ENCODE measurements at regions not wholly inside any gene's neighbourhood (a gene's known extent, or its start where the extent isn't known, plus 50 kb on each side); places are given as distances from the start of the nearest gene placed in this dataset.
A peak's percentile ranks its signal among the peaks of the same experiment; 100 is the strongest.

DNA sequence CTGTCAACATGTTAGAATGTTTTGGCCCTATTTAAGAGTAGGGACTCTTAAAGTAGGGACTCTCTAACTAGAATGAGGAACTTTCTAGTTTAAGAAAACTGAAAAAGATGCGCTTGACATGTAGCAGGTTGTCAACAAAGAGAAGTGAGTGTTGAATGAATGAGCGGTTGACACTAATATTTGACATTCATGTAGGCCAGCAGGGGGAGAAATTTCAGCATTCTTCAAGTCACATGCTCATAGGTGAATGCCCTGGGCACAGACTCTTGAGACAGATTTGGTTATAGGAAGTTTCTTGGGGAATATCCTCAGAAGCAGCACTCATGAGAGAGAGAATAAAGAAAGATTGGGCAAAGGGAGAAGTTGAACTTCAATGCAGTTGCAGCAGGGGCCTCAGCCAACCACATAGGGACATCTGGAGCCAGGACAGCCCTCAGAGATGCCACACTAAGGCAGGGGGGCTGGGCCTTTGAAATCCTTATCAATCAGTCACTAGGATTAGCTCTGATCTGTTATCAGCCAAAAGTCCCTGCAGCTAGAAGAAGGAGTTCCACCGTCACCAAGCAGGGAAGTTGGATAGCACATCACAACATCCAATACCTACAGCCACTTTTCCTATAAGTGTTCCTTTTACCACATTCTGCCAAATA is 145.1 kb upstream of the FKBP1C start:
- TF ChIP-seq, protein P1, sequence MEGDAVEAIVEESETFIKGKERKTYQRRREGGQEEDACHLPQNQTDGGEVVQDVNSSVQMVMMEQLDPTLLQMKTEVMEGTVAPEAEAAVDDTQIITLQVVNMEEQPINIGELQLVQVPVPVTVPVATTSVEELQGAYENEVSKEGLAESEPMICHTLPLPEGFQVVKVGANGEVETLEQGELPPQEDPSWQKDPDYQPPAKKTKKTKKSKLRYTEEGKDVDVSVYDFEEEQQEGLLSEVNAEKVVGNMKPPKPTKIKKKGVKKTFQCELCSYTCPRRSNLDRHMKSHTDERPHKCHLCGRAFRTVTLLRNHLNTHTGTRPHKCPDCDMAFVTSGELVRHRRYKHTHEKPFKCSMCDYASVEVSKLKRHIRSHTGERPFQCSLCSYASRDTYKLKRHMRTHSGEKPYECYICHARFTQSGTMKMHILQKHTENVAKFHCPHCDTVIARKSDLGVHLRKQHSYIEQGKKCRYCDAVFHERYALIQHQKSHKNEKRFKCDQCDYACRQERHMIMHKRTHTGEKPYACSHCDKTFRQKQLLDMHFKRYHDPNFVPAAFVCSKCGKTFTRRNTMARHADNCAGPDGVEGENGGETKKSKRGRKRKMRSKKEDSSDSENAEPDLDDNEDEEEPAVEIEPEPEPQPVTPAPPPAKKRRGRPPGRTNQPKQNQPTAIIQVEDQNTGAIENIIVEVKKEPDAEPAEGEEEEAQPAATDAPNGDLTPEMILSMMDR (IDR thresholded peaks at IDR 0.05; ENCODE audit: borderline replicate concordance, insufficient read depth, low read depth, low read length): peak; percentile 2; the same call in 1 of the 2 replicates

GRCh38 chr6:63094947-63095346 is 116.3 kb upstream of the FKBP1C start:
- TF ChIP-seq, protein P1 (IDR thresholded peaks at IDR 0.05; ENCODE audit: borderline replicate concordance, insufficient read depth, low read depth, low read length): no peak
- no peak overlapping the region for H3K4me3 ChIP-seq (ENCODE audit: low read depth, low read length)

More for the DNA sequence above, 145.1 kb upstream of the FKBP1C start:
- H3K4me3 ChIP-seq (ENCODE audit: low read depth, low read length): no peak overlapping the region

GRCh38 chr6:63097222-63097621 is 114.0 kb upstream of the FKBP1C start:
- TF ChIP-seq, protein P1 (IDR thresholded peaks at IDR 0.05; ENCODE audit: borderline replicate concordance, insufficient read depth, low read depth, low read length): no peak
- H3K4me3 ChIP-seq (ENCODE audit: low read depth, low read length): no peak overlapping the region

- TF ChIP-seq, protein P1 (IDR thresholded peaks at IDR 0.05; ENCODE audit: borderline replicate concordance, insufficient read depth, low read depth, low read length): no peak
- no peak overlapping the region for H3K4me3 ChIP-seq (ENCODE audit: low read depth, low read length)
Observed at GRCh38 chr6:63098789-63099188, 112.5 kb upstream of the FKBP1C start.

DNA sequence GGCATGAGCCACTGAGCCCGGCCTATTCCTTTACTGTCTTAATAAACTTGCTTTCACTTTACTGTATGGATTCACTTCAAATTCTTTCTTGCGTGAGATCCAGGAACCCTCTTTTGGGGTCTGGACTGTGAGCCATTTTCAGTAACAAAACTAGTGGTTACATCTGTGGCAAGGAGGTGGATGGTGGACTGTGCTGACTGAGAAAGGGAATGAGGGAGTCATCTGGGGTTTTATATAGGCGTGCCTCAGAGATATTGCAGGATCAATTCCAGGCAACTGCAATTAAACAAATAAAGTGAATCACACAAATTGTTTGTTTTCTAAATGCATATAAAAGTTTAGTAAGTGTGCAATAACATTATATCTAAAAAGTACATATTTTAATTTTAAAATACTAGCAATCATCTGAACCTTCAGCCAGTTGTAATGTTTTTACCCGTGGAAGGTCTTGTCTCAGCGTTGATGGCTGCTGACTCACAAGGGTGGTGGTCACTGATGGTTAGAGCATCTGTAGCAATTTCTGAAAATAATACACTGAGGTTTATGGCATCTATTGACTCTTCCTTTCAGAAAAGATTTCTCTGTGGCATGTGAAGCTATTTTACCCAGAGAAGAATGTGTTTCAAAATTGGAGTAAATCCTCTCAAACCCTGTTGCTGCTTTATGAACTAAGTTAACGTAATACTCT is 111.4 kb upstream of the FKBP1C start:
- H3K4me3 ChIP-seq (ENCODE audit: low read depth, low read length): no peak overlapping the region
- TF ChIP-seq, protein P1 (IDR thresholded peaks at IDR 0.05; ENCODE audit: borderline replicate concordance, insufficient read depth, low read depth, low read length): no peak

DNA sequence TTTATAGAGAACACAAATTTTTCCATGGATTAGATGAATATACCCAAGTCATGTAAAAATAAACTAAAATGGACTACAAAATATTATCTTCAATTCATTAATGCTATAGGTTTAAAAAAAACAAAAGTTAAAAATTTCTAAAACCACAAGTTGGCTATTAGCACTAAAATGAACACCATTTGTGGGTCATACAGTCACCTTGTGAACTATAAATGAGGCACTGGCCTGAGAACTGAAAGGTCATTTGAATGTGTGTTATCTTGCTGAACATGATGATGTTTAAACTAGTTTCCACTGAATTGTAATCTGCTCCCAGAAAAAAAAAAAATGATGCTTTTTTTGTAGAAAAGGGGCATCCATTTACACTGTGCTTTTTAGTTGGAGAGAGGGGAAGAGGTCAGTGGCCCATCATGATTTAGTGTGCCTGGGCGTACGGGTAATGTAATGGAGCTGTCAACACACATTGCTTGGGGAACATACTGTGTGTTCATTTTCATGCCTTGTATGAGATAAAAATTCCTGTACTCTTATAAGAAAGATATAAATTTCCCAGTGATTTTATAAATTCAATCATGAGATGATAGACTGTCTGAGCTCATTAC is 96.6 kb upstream of the FKBP1C start:
- TF ChIP-seq, protein P1 (IDR thresholded peaks at IDR 0.05; ENCODE audit: borderline replicate concordance, insufficient read depth, low read depth, low read length): no peak
- H3K4me3 ChIP-seq (ENCODE audit: low read depth, low read length): no peak overlapping the region

Data from GM12875 (cell line).